ENCODE measurements at regions not wholly inside any gene's neighbourhood (a gene's known extent, or its start where the extent isn't known, plus 50 kb on each side); places are given as distances from the start of the nearest gene placed in this dataset.

DNA sequence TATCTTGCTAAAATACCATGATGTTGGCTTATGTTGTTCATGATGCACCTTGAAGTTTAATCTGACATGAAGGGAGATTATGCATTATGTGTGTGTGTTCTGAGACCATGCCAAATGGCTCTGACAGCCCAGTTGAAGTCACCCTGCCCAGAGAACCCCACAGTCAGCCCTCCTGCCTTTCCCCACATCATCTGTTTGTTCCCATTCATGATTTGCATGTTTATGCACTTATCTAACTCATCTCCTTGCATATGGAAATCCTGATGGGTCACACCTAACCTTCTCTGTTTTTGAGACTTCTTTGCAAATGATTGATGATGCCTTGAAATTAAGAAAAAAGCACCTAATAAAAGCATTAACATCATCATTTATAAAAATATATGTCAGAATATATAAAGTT is 752.2 kb downstream of the GALR1 start:
- TF ChIP-seq, protein P1, sequence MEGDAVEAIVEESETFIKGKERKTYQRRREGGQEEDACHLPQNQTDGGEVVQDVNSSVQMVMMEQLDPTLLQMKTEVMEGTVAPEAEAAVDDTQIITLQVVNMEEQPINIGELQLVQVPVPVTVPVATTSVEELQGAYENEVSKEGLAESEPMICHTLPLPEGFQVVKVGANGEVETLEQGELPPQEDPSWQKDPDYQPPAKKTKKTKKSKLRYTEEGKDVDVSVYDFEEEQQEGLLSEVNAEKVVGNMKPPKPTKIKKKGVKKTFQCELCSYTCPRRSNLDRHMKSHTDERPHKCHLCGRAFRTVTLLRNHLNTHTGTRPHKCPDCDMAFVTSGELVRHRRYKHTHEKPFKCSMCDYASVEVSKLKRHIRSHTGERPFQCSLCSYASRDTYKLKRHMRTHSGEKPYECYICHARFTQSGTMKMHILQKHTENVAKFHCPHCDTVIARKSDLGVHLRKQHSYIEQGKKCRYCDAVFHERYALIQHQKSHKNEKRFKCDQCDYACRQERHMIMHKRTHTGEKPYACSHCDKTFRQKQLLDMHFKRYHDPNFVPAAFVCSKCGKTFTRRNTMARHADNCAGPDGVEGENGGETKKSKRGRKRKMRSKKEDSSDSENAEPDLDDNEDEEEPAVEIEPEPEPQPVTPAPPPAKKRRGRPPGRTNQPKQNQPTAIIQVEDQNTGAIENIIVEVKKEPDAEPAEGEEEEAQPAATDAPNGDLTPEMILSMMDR (IDR thresholded peaks at IDR 0.05), result no peak

DNA sequence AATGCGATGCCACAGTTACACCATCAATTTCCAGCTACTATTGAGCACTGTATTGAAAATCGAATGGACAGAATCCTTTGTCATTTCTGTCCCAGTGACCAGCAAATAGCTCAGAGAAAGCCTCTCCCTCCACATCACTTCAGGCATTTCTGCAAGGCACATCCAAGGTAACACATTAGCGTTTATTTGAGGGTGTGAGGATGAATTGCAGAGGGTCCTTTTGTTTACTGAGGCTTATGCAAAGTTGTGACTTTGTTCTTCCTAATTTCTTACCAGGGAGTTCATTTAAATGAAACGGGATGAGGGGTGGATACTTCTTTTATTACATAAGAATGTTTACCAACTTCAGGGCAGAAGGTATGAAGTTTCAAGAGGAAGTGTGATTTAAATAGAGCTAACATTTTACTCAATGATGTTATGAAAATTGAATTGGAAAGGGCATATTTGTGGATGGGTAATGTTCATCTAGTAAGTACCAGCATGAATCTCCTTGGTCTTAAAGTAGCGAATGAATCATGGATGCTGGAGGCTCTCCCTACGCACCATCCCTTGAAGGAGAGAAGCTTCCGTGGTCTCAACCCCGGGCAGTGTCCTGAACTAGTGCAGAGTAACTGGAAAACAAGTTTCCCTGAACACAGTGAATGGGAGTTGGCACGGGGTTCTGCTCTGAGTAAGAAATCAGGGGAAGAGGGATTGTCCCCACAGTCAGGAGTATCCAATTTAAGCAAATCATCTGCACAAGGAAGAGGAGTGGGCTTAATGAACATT is 756.5 kb downstream of the GALR1 start:
- TF ChIP-seq, protein P1 (IDR thresholded peaks at IDR 0.05), result no peak

DNA sequence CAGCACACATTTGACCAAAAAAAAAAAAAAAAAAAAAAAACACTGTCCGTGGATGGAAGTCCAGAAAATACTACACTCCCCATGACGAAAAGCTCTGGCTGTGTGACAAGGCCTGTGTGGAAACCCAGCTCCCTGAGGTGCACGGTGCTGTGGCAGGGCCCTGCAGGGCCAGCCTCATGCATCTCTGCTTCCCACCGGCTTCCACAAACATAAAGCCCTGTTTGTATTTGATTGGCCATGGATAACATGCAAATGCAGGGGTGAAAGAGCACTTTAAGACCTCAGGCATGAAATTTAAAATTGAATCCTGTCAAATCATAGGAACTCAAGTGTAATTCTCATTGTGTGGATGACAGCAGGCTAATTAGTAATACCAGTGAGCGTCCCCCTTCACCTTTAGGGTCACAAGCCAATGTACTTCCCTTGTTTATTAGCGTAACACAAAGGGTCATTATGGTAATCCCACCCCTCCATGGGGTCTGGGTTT is 757.2 kb downstream of the GALR1 start:
- TF ChIP-seq, protein P1 (IDR thresholded peaks at IDR 0.05), result no peak

DNA sequence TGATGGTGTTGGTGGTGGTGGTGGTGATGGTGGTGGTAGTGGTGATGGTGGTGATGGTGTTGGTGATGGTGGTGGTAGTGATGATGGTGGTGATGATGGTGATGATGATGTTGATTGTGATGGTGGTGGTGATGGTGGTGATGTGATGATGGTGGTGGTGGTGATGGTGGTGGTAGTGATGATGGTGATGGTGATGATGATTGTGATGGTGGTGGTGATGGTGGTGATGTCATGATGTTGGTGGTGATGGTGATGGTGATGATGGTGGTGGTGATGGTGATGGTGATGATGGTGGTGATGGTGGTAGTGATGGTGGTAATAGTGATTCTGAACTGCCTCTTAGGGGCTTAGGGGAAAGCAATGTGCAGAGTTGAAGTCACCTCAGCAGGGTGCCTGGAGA is 760.7 kb downstream of the GALR1 start:
- TF ChIP-seq, protein P1 (IDR thresholded peaks at IDR 0.05), result no peak

DNA sequence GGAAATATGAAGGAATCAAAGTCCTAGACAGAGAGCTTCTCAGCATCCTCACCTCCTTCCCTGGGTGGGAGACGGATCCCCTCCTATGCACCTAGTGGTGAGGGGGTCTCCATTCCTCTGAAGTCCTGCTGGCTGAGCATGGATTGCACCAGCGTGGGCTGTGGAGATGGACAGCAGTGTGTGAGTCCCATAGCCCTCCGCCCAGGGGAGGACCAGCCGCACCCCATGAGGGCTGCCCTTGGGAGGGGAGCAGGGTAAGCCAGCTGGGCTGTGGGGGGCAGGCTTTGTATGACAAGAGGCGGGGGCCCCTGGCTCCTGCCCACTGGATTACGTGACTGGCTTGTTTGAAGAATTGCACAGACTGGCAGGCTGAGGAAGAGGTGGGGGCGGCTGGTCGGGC is 768.2 kb downstream of the GALR1 start:
- TF ChIP-seq, protein P1 (IDR thresholded peaks at IDR 0.05), result no peak

DNA sequence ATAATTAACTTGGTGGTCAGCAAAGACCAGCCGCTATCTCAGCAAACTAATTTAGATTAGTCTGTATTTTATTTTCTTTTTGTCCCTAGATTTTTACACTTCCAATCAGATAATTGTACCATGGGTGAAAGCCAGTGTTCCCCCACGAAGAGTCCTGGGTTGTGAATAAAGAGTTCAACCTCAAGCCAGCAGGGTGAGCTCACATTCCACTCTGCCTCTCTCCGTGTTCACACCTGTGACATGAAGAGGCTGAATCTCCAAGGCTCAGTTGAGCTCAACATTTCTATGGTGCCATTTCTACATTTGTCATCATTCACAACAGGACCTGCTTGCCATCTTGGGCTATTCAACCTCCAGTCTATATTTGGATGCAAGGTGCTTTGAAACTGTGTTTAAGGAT is 771.5 kb downstream of the GALR1 start:
- TF ChIP-seq, protein P1 (IDR thresholded peaks at IDR 0.05), result no peak

DNA sequence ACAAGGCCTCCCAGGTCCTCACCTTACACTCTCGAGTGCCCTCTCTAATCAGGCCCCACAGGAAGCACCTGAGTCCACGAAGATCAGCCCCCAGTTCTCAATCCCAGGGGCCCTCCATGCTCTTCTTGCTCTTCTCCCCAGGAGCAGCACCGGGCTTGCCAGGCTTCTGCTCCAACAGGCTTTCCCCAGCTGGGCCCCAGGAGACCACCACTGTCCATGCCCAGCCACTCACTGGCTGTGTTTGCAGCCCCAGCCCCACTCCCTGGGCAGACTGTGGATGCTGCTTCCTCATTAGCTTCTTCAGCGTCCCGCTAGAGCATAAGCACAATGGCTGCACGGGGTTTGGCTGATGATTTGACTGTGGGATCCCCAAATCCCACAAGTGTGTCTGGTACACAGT is 781.9 kb downstream of the GALR1 start:
- TF ChIP-seq, protein P1 (IDR thresholded peaks at IDR 0.05), result no peak

Data from LNCAP (cell line).